ENCODE measurements at regions not wholly inside any gene's neighbourhood (a gene's known extent, or its start where the extent isn't known, plus 50 kb on each side); places are given as distances from the start of the nearest gene placed in this dataset.

GRCh38 chr4:174134361-174134760 is 149.1 kb downstream of the FBXO8 start:
- no peak overlapping the region for H4K91ac ChIP-seq (ENCODE audit: insufficient read length, low read depth, low read length)
- H3K79me2 ChIP-seq (ENCODE audit: insufficient read depth, low read length): no peaks in the 10 kb centered on the region
- no peak overlapping the region for H3K4me2 ChIP-seq (ENCODE audit: insufficient read depth, insufficient read length, low read length)
- H3K27me3 ChIP-seq (ENCODE audit: insufficient read depth, low read length): no peaks in the 10 kb centered on the region
- H3K23ac ChIP-seq (ENCODE audit: insufficient read length, low read depth, low read length): no peak overlapping the region
- H3K23me2 ChIP-seq (ENCODE audit: insufficient read length, low read depth, low read length, poor library complexity, severe bottlenecking): no peaks in the 10 kb centered on the region
- no peak overlapping the region for H2BK12ac ChIP-seq (ENCODE audit: insufficient read length, low read depth, low read length)
- H2BK20ac ChIP-seq (ENCODE audit: low read depth, low read length, poor library complexity, severe bottlenecking): no peak overlapping the region
- Mint-ChIP-seq H3K27ac (peak overlapping the region in 1 of 3 experiments; percentile 10; a peak in 1 of 7 replicates), H3K27me3 (ENCODE audit: low read depth) (no peaks in the 10 kb centered on the region), H3K36me3 (ENCODE audit: insufficient read depth in 1 of 3, low read depth in 3 of 3) (no peaks in the 10 kb centered on the region), H3K4me3 (no peak overlapping the region), H3K4me1 (peaks cover 11 to 20% of the 10 kb centered on the region in 2 experiments), H3K9me3 (no peaks in the 10 kb centered on the region)
- H2AK5ac ChIP-seq (ENCODE audit: insufficient read length, low read length): no peak overlapping the region
- H2BK15ac ChIP-seq (ENCODE audit: low read depth, low read length): no peak overlapping the region
- no peaks in the 10 kb centered on the region for H3K9me3 ChIP-seq (ENCODE audit: control insufficient read depth, low read depth, low read length)
- no peak overlapping the region for H3K18ac ChIP-seq (ENCODE audit: insufficient read length, low read depth, low read length)
- H3K79me1 ChIP-seq (ENCODE audit: insufficient read depth, low read depth, low read length, poor library complexity, severe bottlenecking): no peaks in the 10 kb centered on the region
- no peaks in the 10 kb centered on the region for H3K4me1 ChIP-seq (ENCODE audit: insufficient read depth, low read length)
- H3K56ac ChIP-seq (ENCODE audit: insufficient read length, low read depth, low read length): no peak overlapping the region
- H3T11ph ChIP-seq (ENCODE audit: low read length): no peak overlapping the region
- H2AFZ ChIP-seq (ENCODE audit: low read length): no peak overlapping the region
- H3K4ac ChIP-seq (ENCODE audit: low read depth, low read length): no peak overlapping the region
- H3K9ac ChIP-seq (ENCODE audit: extremely low read depth, insufficient read length, low read length): no peak overlapping the region
- H2BK5ac ChIP-seq (ENCODE audit: insufficient read length, low read length): no peak overlapping the region
- DNase-seq: no peak
- no peak overlapping the region for H3K14ac ChIP-seq (ENCODE audit: insufficient read depth, low read length)
- no peak overlapping the region for H4K5ac ChIP-seq (ENCODE audit: insufficient read length, low read depth, low read length)
- WGBS (ENCODE audit: extremely low coverage, insufficient read length, low lambda C conversion rate): no CpG with 5 or more reads among the region's 2 CpGs
- no peaks in the 10 kb centered on the region for H4K20me1 ChIP-seq (ENCODE audit: control insufficient read depth, insufficient read depth, insufficient read length)
- H2BK120ac ChIP-seq (ENCODE audit: low read depth, low read length, poor library complexity, severe bottlenecking): no peak overlapping the region
- H3K27ac ChIP-seq (ENCODE audit: insufficient read length, low read depth, low read length): no peak overlapping the region
- H4K8ac ChIP-seq (replicated peaks; ENCODE audit: insufficient read length, low read depth, low read length): no peak overlapping the region
- no peak for TF ChIP-seq CTCF (conservative IDR thresholded peaks at IDR 0.05)
